HepG2 (cell line): ENCODE measurements at regions not wholly inside any gene's neighbourhood (a gene's known extent, or its start where the extent isn't known, plus 50 kb on each side); places are given as distances from the start of the nearest gene placed in this dataset.

Experiments
- ATAC-seq: fragments of 200-7000 bp; cut with Tn5 transposase; 3 replicates; pipeline ENCODE4 v1.9.1; 2020; ENCODE audit warnings: mild to moderate bottlenecking, moderate library complexity
- BruUV-seq: library from RNA; stranded (reverse); fragments of 400-500 nt; replicated peaks from 2 replicates; lab custom pipeline; 2021; lab: Mats Ljungman, UMichigan
- CTCF ChIA-PET: fragments of 300-600 bp; formaldehyde crosslinking; extraction: SDS; loops from one replicate; lab custom pipeline; 2021; ENCODE audit warnings: low total read pairs, inconsistent platforms, low intra/inter-chr PET ratio; lab: Yijun Ruan, JAX
- POLR2A ChIA-PET: fragments of 350-600 bp; sonication (Branson Sonifier 250); formaldehyde crosslinking; loops from one replicate; lab custom pipeline; 2020; ENCODE audit warnings: antibody characterized with exemption, inconsistent platforms; lab: Yijun Ruan, JAX
- DNase-seq: peaks from one replicate; pipeline ENCODE4 v3.0.0-alpha.2; 2015; ENCODE audit warnings: low spot score
- FAIRE-seq: peaks from 3 replicates; lab custom pipeline; 2011; peaks lifted over from hg19 to GRCh38; lab: Jason Lieb, UNC
- H2AFZ ChIP-seq: one replicate; pipeline ENCODE4 v1.6.1; 2011; ENCODE audit warnings: low read length, inconsistent platforms
- H3K27ac ChIP-seq: fragments of 300-600 bp; 3 replicates; pipeline ENCODE4 v1.8.0; 2011; ENCODE audit warnings: mixed run types, mild to moderate bottlenecking, mixed read lengths, low read length, inconsistent platforms; ENCODE audit not compliant: insufficient read depth; ENCODE audit errors: extremely low read length
- H3K27me3 ChIP-seq, 2 experiments: fragments of 200-600 bp in 1 of 2; 2 replicates in 1 of 2; 3 replicates in 1 of 2; pipeline versions ENCODE4 v1.6.0 to v1.8.0; 2011; ENCODE audit warnings: low read length in 2 of 2, mild to moderate bottlenecking in 2 of 2, moderate library complexity in 2 of 2, inconsistent platforms in 1 of 2; ENCODE audit not compliant: insufficient read depth in 2 of 2, control insufficient read depth in 1 of 2
- H3K36me3 ChIP-seq, 2 experiments: fragments of 200-600 bp in 1 of 2; replicated peaks in 1 of 2; 2 replicates in 1 of 2; 3 replicates in 1 of 2; pipeline versions ENCODE4 v1.5.1 to v1.8.0; 2011; ENCODE audit warnings: low read length in 2 of 2, inconsistent platforms in 1 of 2; ENCODE audit not compliant: insufficient read depth in 2 of 2, control insufficient read depth in 1 of 2
- H3K4me1 ChIP-seq: 2 replicates; pipeline ENCODE4 v1.5.1; 2012; ENCODE audit warnings: low read length, inconsistent platforms; ENCODE audit not compliant: insufficient read depth
- H3K4me2 ChIP-seq: 2 replicates; pipeline ENCODE4 v1.6.0; 2011; ENCODE audit warnings: low read depth, low read length, inconsistent platforms
- H3K4me3 ChIP-seq, 3 experiments: fragments of 200-600 bp in 1 of 3; sonication (generic), shearing (Covaris generic) in 1 of 3; replicated peaks in 1 of 3; 2 replicates each; pipeline ENCODE4 v1.5.1; 2011 to 2016; ENCODE audit warnings: low read length in 3 of 3, inconsistent platforms in 2 of 3, low read depth in 2 of 3, mild to moderate bottlenecking in 2 of 3, control low read depth in 1 of 3, mixed read lengths in 1 of 3; ENCODE audit not compliant: insufficient read depth in 1 of 3
- H3K79me2 ChIP-seq: one replicate; pipeline ENCODE4 v1.6.1; 2011; ENCODE audit warnings: low read length, inconsistent platforms; ENCODE audit not compliant: insufficient read depth
- H3K9ac ChIP-seq: 2 replicates; pipeline ENCODE4 v1.6.0; 2011; ENCODE audit warnings: mild to moderate bottlenecking, low read depth, low read length, inconsistent platforms; ENCODE audit not compliant: insufficient read depth
- H3K9me3 ChIP-seq: 2 replicates; pipeline ENCODE4 v1.5.1; 2012; ENCODE audit warnings: mild to moderate bottlenecking, low read length
- H4K20me1 ChIP-seq: 2 replicates; pipeline ENCODE4 v1.6.0; 2011; ENCODE audit warnings: inconsistent platforms, mild to moderate bottlenecking, low read length, moderate library complexity; ENCODE audit not compliant: insufficient read depth
- E2F5 ChIP-seq: sonication (generic); formaldehyde crosslinking; conservative IDR thresholded peaks from 2 replicates; pipeline ENCODE4 v1.4.0; 2020; ENCODE audit warnings: missing genetic modification reagents
- JUNB ChIP-seq: sonication (generic); formaldehyde crosslinking; IDR thresholded peaks from 2 replicates; pipeline ENCODE4 v1.8.0; 2022; ENCODE audit warnings: missing genetic modification reagents, mild to moderate bottlenecking, borderline replicate concordance
- JUND ChIP-seq: sonication (generic); formaldehyde crosslinking; IDR thresholded peaks from 2 replicates; pipeline ENCODE4 v1.8.0; 2022; ENCODE audit warnings: mild to moderate bottlenecking, missing genetic modification reagents
- MBD4 ChIP-seq: IDR thresholded peaks from 2 replicates; pipeline ENCODE4 v1.6.1; 2012; ENCODE audit warnings: low read length, inconsistent platforms, borderline replicate concordance
- POLR2G ChIP-seq: fragments of 200-400 bp; formaldehyde crosslinking; IDR thresholded peaks from 2 replicates; pipeline ENCODE4 v1.6.1; 2018; ENCODE audit warnings: mild to moderate bottlenecking, low read depth, low read length, moderate library complexity
- RBAK ChIP-seq: sonication (generic); formaldehyde crosslinking; IDR thresholded peaks from 2 replicates; pipeline ENCODE4 v1.5.1; 2020; ENCODE audit warnings: mild to moderate bottlenecking, missing genetic modification reagents
- RFX5 ChIP-seq: IDR thresholded peaks from 2 replicates; pipeline ENCODE4 v1.6.1; 2011; ENCODE audit warnings: low read depth, low read length, improper control_type of control experiment
- SALL2 ChIP-seq: sonication (generic); formaldehyde crosslinking; IDR thresholded peaks from 2 replicates; pipeline ENCODE4 v1.8.1; 2023; ENCODE audit warnings: mild to moderate bottlenecking, missing genetic modification reagents, inconsistent platforms
- SKI ChIP-seq: fragments of 450-650 bp; IDR thresholded peaks from one replicate; pipeline ENCODE4 v1.6.1; 2018; ENCODE audit warnings: mild to moderate bottlenecking; ENCODE audit not compliant: partially characterized antibody
- SP140L ChIP-seq: sonication (generic); formaldehyde crosslinking; IDR thresholded peaks from 2 replicates; pipeline ENCODE4 v1.4.0; 2020; ENCODE audit warnings: missing genetic modification reagents, borderline replicate concordance
- SYNCRIP ChIP-seq: fragments of 200-400 bp; formaldehyde crosslinking; IDR thresholded peaks from 2 replicates; pipeline ENCODE4 v1.6.1; 2018; ENCODE audit warnings: mild to moderate bottlenecking, low read depth, low read length; ENCODE audit not compliant: insufficient read depth
- TEAD2 ChIP-seq: sonication (generic); formaldehyde crosslinking; IDR thresholded peaks from 2 replicates; pipeline ENCODE4 v1.9.0; 2021; ENCODE audit warnings: missing genetic modification reagents
- ZNF567 ChIP-seq: sonication (generic); formaldehyde crosslinking; IDR thresholded peaks from 2 replicates; pipeline ENCODE4 v1.8.1; 2023; ENCODE audit warnings: mild to moderate bottlenecking, missing genetic modification reagents, borderline replicate concordance
- ZNF746 ChIP-seq: sonication (generic); formaldehyde crosslinking; IDR thresholded peaks from 2 replicates; pipeline ENCODE4 v1.8.0; 2022; ENCODE audit warnings: mild to moderate bottlenecking, missing genetic modification reagents
- ZSCAN25 ChIP-seq: sonication (generic); formaldehyde crosslinking; IDR thresholded peaks from 2 replicates; pipeline ENCODE4 v1.8.0; 2022; ENCODE audit warnings: mild to moderate bottlenecking, missing genetic modification reagents
- WGBS: methylation state at CpG from one replicate; pipeline ENCODE4 v1.1.6; 2017; ENCODE audit warnings: low lambda C conversion rate; 5-methylcytosine and 5-hydroxymethylcytosine counted together
- in situ Hi-C: cut with HindIII; loops from 2 replicates; pipeline ENCODE4 v1.10.0; 2017; ENCODE audit warnings: low pct_unique_long_range_greater_than_20kb; ENCODE audit not compliant: extremely low pct_ligation_motif_present
- intact Hi-C: fragments of 100-400 bp; cut with micrococcal nuclease; formaldehyde crosslinking; loops from one replicate; pipeline ENCODE4 v1.10.0; 2022; ENCODE audit not compliant: unreplicated experiment
- TF ChIP-seq, protein P1 (sequence below): sonication (generic); formaldehyde crosslinking; conservative IDR thresholded peaks from 2 replicates; pipeline ENCODE4 v1.4.0; 2020; ENCODE audit warnings: mild to moderate bottlenecking, missing genetic modification reagents, moderate library complexity

DNA sequence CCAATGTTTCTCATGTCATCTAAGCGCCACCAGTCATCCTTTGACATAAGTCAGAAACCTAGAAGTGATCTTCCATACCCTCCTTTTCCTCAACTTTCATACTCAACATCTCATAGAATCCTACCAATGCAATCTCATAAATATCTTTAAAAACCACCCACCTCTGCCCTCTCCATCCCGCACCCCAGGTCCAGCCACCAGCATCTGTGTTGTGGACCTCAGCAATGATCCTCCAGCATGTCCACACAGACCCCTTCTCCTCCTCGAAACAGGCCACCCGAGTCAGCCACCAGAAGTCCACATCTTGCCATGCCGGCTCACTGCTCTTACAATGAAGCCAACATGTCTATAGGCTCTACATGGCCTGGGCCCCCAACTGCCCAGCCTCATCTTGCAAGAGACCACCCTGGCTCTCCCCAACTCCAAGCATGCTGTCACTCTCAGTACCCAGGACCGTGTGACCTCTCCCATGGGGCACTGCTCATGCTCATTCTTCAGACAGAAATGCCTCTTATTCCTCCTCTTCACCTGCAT, 636.7 kb upstream of the ID2 start:
- Histone ChIP-seq H3K4me2 (no peak overlapping the region), H4K20me1 (no peaks in the 10 kb centered on the region), H3K27me3 (peaks cover 2 to 10% of the 10 kb centered on the region in 2 experiments; a peak in 2 of 5 replicates), H3K27ac (no peak overlapping the region), H3K9ac (no peak overlapping the region), H3K79me2 (no peaks in the 10 kb centered on the region), H3K36me3 (no peaks in the 10 kb centered on the region), H3K4me1 (no peaks in the 10 kb centered on the region), H2AFZ (no peak overlapping the region), H3K9me3 (no peaks in the 10 kb centered on the region), H3K4me3 (no peak overlapping the region)
- intact Hi-C loops: no loop called here
- DNase-seq (no peak), FAIRE-seq (no peak), ATAC-seq (no peak)
- WGBS: 33% methylated on average over 6 of the region's 6 CpGs
- TF ChIP-seq SYNCRIP (no peak), RBAK (no peak), ZNF567 (CRISPR knock-in tag) (no peak), TEAD2 (CRISPR knock-in tag) (no peak), ZSCAN25 (no peak), ZNF746 (CRISPR knock-in tag) (no peak), MBD4 (no peak)
- BruUV-seq: no TSS peak
- in situ Hi-C loops: no loop called here
- CTCF ChIA-PET: no interaction called here
- POLR2A ChIA-PET: no interaction called here

GRCh38 chr2:8046849-8047248, 635.0 kb upstream of the ID2 start:
- no peak overlapping the region for H3K27ac ChIP-seq
- H3K4me2 ChIP-seq: no peak overlapping the region
- no peak overlapping the region for H3K9ac ChIP-seq
- in situ Hi-C loops (no loop called here), intact Hi-C loops (no loop called here)
- no peak overlapping the region for H3K4me3 ChIP-seq
- no peaks in the 10 kb centered on the region for H3K9me3 ChIP-seq
- H3K4me1 ChIP-seq: no peaks in the 10 kb centered on the region
- DNase-seq (no peak), FAIRE-seq (no peak), ATAC-seq (no peak)
- H3K36me3 ChIP-seq: no peaks in the 10 kb centered on the region
- ChIA-PET CTCF (no interaction called here), POLR2A (no interaction called here)
- BruUV-seq: no TSS peak
- no peaks in the 10 kb centered on the region for H3K79me2 ChIP-seq
- 36% methylated on average over 5 of the region's 5 CpGs for WGBS
- peaks cover 2 to 8% of the 10 kb centered on the region in 2 experiments; a peak in 2 of 5 replicates for H3K27me3 ChIP-seq
- no peak overlapping the region for H2AFZ ChIP-seq
- no peaks in the 10 kb centered on the region for H4K20me1 ChIP-seq
- no peak for TF ChIP-seq SP140L
- no peak for TF ChIP-seq SALL2 (CRISPR knock-in tag)
- TF ChIP-seq RFX5: no peak
- no peak for TF ChIP-seq JUNB (CRISPR knock-in tag)
- no peak for TF ChIP-seq JUND
- TF ChIP-seq POLR2G: no peak
- no peak for TF ChIP-seq E2F5 (CRISPR knock-in tag)
- no peak for TF ChIP-seq SKI
- TF ChIP-seq, protein P1, sequence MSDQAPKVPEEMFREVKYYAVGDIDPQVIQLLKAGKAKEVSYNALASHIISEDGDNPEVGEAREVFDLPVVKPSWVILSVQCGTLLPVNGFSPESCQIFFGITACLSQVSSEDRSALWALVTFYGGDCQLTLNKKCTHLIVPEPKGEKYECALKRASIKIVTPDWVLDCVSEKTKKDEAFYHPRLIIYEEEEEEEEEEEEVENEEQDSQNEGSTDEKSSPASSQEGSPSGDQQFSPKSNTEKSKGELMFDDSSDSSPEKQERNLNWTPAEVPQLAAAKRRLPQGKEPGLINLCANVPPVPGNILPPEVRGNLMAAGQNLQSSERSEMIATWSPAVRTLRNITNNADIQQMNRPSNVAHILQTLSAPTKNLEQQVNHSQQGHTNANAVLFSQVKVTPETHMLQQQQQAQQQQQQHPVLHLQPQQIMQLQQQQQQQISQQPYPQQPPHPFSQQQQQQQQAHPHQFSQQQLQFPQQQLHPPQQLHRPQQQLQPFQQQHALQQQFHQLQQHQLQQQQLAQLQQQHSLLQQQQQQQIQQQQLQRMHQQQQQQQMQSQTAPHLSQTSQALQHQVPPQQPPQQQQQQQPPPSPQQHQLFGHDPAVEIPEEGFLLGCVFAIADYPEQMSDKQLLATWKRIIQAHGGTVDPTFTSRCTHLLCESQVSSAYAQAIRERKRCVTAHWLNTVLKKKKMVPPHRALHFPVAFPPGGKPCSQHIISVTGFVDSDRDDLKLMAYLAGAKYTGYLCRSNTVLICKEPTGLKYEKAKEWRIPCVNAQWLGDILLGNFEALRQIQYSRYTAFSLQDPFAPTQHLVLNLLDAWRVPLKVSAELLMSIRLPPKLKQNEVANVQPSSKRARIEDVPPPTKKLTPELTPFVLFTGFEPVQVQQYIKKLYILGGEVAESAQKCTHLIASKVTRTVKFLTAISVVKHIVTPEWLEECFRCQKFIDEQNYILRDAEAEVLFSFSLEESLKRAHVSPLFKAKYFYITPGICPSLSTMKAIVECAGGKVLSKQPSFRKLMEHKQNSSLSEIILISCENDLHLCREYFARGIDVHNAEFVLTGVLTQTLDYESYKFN (CRISPR knock-in tag): no peak
